ENCODE measurements at regions not wholly inside any gene's neighbourhood (a gene's known extent, or its start where the extent isn't known, plus 50 kb on each side); places are given as distances from the start of the nearest gene placed in this dataset.

DNA sequence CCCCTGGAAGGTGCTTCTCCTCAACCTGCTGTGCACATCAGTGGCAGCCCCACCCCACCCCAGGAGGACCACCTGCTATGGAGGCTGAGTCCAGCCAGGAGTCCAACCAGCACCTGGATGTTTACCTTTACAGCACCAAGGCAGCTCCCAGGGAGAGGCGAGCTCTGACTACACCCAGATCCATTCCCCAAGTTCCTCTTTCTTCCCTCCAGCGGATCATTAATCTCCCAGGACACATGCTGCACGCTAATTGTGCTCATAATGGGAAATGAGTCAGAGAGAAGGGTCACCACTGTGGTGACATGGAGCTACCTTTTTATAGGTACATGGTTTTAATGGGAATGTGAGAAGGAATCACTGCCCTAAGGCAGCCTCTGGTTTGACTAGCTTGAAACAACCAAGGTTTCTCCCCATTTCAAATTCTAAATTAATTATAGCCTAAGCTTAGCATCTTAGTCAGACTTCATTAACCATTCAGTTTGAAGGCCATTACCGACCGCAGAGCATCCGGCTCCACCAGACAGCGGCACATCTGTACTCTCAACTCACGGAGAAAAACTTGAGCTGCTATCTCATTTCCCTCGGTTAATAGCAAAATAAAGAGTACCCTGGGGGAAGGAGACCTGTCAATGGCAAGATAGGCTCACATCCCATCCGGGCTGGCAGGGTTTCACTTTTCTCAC is 173.1 kb upstream of the GALNT2 start:
- no peak overlapping the region for H3K56ac ChIP-seq (replicated peaks; ENCODE audit: insufficient read length, low read depth, low read length)
- no peak overlapping the region for H3K4me3 ChIP-seq (ENCODE audit: extremely low read depth in 1 of 4, insufficient read depth in 2 of 4, low read depth in 3 of 4, low read length in 4 of 4)
- no peak overlapping the region for H2AFZ ChIP-seq (ENCODE audit: low read length)
- H2BK120ac ChIP-seq (replicated peaks; ENCODE audit: low read depth, low read length), result no peak overlapping the region
- H2BK12ac ChIP-seq (ENCODE audit: low read depth, low read length), result no peak overlapping the region
- no peak overlapping the region for H3K18ac ChIP-seq (ENCODE audit: extremely low read depth, low read length)
- no peak overlapping the region for H3K4me2 ChIP-seq (ENCODE audit: insufficient read depth in 1 of 2, low read depth in 2 of 2, low read length in 2 of 2)
- H2BK15ac ChIP-seq (ENCODE audit: low read length), result no peak overlapping the region
- no peak overlapping the region for H3K27ac ChIP-seq (ENCODE audit: low read depth, low read length)
- 84% methylated on average over 10 of the region's 10 CpGs; no CpG with 5 or more reads in 1 of the 2 experiments for WGBS, 2 experiments (ENCODE audit: extremely low coverage in 1 of 2, insufficient coverage in 1 of 2, insufficient read length in 1 of 2, insufficient replicate concordance in 2 of 2, low coverage in 1 of 2, low lambda C conversion rate in 2 of 2, missing lambda C conversion rate in 1 of 2)
- H2AK5ac ChIP-seq (ENCODE audit: low read depth, low read length), result no peak overlapping the region
- ChIA-PET CTCF (ENCODE audit: partially characterized antibody) (interaction anchor here (1.0 to 1.6 kb wide), 5 partner anchors 12 to 240 kb away, joined by 3 to 9 read pairs (median 4); no protein-coding TSS in a partner anchor), POLR2A (ENCODE audit: partially characterized antibody) (no interaction called here)
- H3K4me1 ChIP-seq (replicated peaks in 1 of 4; ENCODE audit: control insufficient read depth in 3 of 4, insufficient read depth in 4 of 4, low read length in 3 of 4), result no peaks in the 10 kb centered on the region
- DNase-seq (ENCODE audit: low read depth in 1 of 2, low spot score in 2 of 2) (no peak), FAIRE-seq (no peak)
- H3K79me1 ChIP-seq (ENCODE audit: low read depth, low read length), result no peaks in the 10 kb centered on the region
- H4K5ac ChIP-seq (ENCODE audit: insufficient read length, low read depth, low read length), result no peak overlapping the region
- no peaks in the 10 kb centered on the region for H3K36me3 ChIP-seq (ENCODE audit: control insufficient read depth in 2 of 4, insufficient read depth in 4 of 4, low read length in 3 of 4)
- H3K4ac ChIP-seq (replicated peaks; ENCODE audit: insufficient read length, low read depth, low read length), result no peak overlapping the region
- H3K9me3 ChIP-seq (ENCODE audit: insufficient read depth in 2 of 2, low read depth in 1 of 2, low read length in 1 of 2), result no peaks in the 10 kb centered on the region
- H2BK20ac ChIP-seq (ENCODE audit: low read length), result no peak overlapping the region
- H3K9ac ChIP-seq (replicated peaks in 1 of 4; ENCODE audit: extremely low read depth in 1 of 4, low read depth in 3 of 4, low read length in 3 of 4), result no peak overlapping the region
- H2BK5ac ChIP-seq (ENCODE audit: low read depth, low read length), result no peak overlapping the region
- TF ChIP-seq NANOG (IDR thresholded peaks at IDR 0.05; ENCODE audit: insufficient read depth, low read depth, low read length, poor library complexity, severe bottlenecking) (no peak), KDM1A (IDR thresholded peaks at IDR 0.05; ENCODE audit: borderline replicate concordance, low read length) (no peak), CEBPB (IDR thresholded peaks at IDR 0.05; ENCODE audit: low read depth, low read length) (no peak), SAP30 (IDR thresholded peaks at IDR 0.05; ENCODE audit: insufficient read depth, insufficient replicate concordance, low read length) (no peak), ZNF274 (IDR thresholded peaks at IDR 0.05; ENCODE audit: borderline replicate concordance, extremely low read depth, low read length) (no peak), GABPA (IDR thresholded peaks at IDR 0.05; ENCODE audit: borderline replicate concordance, insufficient read depth, low read length) (no peak)
- H3K23ac ChIP-seq (ENCODE audit: insufficient read length), result no peak overlapping the region
- no peaks in the 10 kb centered on the region for H3K23me2 ChIP-seq (ENCODE audit: low read depth, low read length)
- H3K14ac ChIP-seq (ENCODE audit: insufficient read length), result no peak overlapping the region
- H4K8ac ChIP-seq (ENCODE audit: extremely low read depth, insufficient read depth, low read length), result no peak overlapping the region; the same call in 1 of the 2 replicates
- no peaks in the 10 kb centered on the region for H3K79me2 ChIP-seq (ENCODE audit: control insufficient read depth in 1 of 2, insufficient read depth in 2 of 2, low read length in 2 of 2)
- H3K27me3 ChIP-seq (replicated peaks in 1 of 4; ENCODE audit: control insufficient read depth in 3 of 4, extremely low read depth in 1 of 4, insufficient read depth in 3 of 4, low read length in 3 of 4), result no peaks in the 10 kb centered on the region
- no peaks in the 10 kb centered on the region for H4K20me1 ChIP-seq (replicated peaks in 1 of 2; ENCODE audit: control insufficient read depth in 1 of 2, insufficient read depth in 2 of 2, low read length in 2 of 2)
- H4K91ac ChIP-seq (replicated peaks; ENCODE audit: insufficient read length, low read length), result no peak overlapping the region
